GM23248 (cell line): ENCODE measurements at regions not wholly inside any gene's neighbourhood (a gene's known extent, or its start where the extent isn't known, plus 50 kb on each side); places are given as distances from the start of the nearest gene placed in this dataset.

Experiments
- DNase-seq: peaks from one replicate; pipeline ENCODE4 v3.0.0-alpha.2; 2015
- H2AFZ ChIP-seq: fragments of 200-600 bp; sonication (generic); 2 replicates; pipeline ENCODE4 v1.6.1; 2016; ENCODE audit warnings: antibody characterized with exemption
- H3F3A ChIP-seq: fragments of 200-600 bp; sonication (generic); 2 replicates; pipeline ENCODE4 v1.6.1; 2016; ENCODE audit warnings: mild to moderate bottlenecking, antibody characterized with exemption, mixed run types; ENCODE audit not compliant: insufficient read depth
- H3K27ac ChIP-seq: fragments of 200-600 bp; sonication (generic); 2 replicates; pipeline ENCODE4 v1.5.1; 2016; ENCODE audit warnings: mild to moderate bottlenecking
- H3K27me3 ChIP-seq: fragments of 200-600 bp; sonication (generic); replicated peaks from 2 replicates; pipeline ENCODE4 v1.6.1; 2016; ENCODE audit warnings: mild to moderate bottlenecking; ENCODE audit not compliant: insufficient read depth
- H3K36me3 ChIP-seq: fragments of 200-600 bp; sonication (generic); 2 replicates; pipeline ENCODE4 v1.6.1; 2016; ENCODE audit warnings: low read depth, mild to moderate bottlenecking
- H3K4me1 ChIP-seq: fragments of 200-600 bp; sonication (generic); 2 replicates; pipeline ENCODE4 v1.6.1; 2016; ENCODE audit warnings: mild to moderate bottlenecking; ENCODE audit not compliant: insufficient read depth
- H3K4me2 ChIP-seq: fragments of 200-600 bp; sonication (generic); one replicate; pipeline ENCODE4 v1.6.1; 2016; ENCODE audit warnings: mild to moderate bottlenecking; ENCODE audit not compliant: unreplicated experiment
- H3K4me3 ChIP-seq: fragments of 200-600 bp; sonication (generic); 2 replicates; pipeline ENCODE4 v1.5.1; 2016; ENCODE audit warnings: mild to moderate bottlenecking
- H3K79me2 ChIP-seq: fragments of 200-600 bp; sonication (generic); 2 replicates; pipeline ENCODE4 v1.6.1; 2016; ENCODE audit warnings: mild to moderate bottlenecking; ENCODE audit not compliant: insufficient read depth
- H3K9ac ChIP-seq: fragments of 200-600 bp; sonication (generic); 2 replicates; pipeline ENCODE4 v1.6.1; 2016; ENCODE audit warnings: mild to moderate bottlenecking
- H3K9me2 ChIP-seq: fragments of 200-600 bp; sonication (generic); 2 replicates; pipeline ENCODE4 v1.6.1; 2016; ENCODE audit warnings: mixed run types, mild to moderate bottlenecking, moderate library complexity; ENCODE audit not compliant: insufficient read depth
- H3K9me3 ChIP-seq: fragments of 200-600 bp; sonication (generic); one replicate; pipeline ENCODE4 v1.6.1; 2017; ENCODE audit warnings: low read depth
- H4K20me1 ChIP-seq: fragments of 200-600 bp; sonication (generic); 2 replicates; pipeline ENCODE4 v1.6.0; 2016; ENCODE audit not compliant: insufficient read depth
- EZH2 ChIP-seq: fragments of 200-600 bp; sonication (generic); IDR thresholded peaks from 2 replicates; pipeline ENCODE4 v1.6.1; 2018; ENCODE audit warnings: antibody characterized with exemption, mild to moderate bottlenecking; ENCODE audit not compliant: insufficient read depth, poor library complexity, severe bottlenecking
- EZH2phosphoT487 ChIP-seq: fragments of 200-600 bp; sonication (generic); IDR thresholded peaks from 2 replicates; pipeline ENCODE4 v1.6.1; 2018; ENCODE audit warnings: antibody characterized with exemption, moderate library complexity, mild to moderate bottlenecking, low read depth; ENCODE audit not compliant: insufficient read depth
- WGBS, 2 experiments: methylation state at CpG; one replicate each; pipeline ENCODE4 v1.1.6; 2015 to 2017; ENCODE audit warnings: low lambda C conversion rate in 2 of 2, low coverage in 1 of 2; ENCODE audit errors: missing lambda C conversion rate in 2 of 2; 5-methylcytosine and 5-hydroxymethylcytosine counted together
- in situ Hi-C: fragments of 300-500 bp; cut with MboI; formaldehyde crosslinking; loops from 2 replicates; pipeline ENCODE4 v1.15.0; 2020

DNA sequence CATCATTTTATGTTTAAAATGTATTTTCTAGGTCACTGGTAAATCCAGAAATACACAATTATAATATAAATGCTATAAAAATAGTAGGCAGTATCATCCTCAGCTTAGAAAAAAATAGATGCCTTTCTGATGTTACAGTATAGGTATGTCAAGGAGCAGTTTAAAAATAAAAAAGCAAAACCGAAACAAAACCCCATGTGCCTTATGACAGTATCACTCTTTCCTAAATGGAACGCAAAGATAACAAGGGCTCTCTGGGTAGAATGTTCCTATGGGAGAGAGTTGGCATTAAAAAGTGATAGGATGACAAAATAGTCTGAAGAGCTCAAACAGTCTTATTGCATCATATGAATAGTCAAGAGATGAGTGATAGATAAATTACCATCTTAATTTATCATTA is 172.1 kb downstream of the DSC3 start:
- H3K4me1 ChIP-seq: no peaks in the 10 kb centered on the region
- H3K9me3 ChIP-seq: peaks cover 3% of the 10 kb centered on the region
- no peak for DNase-seq
- 30 to 33% methylated on average over 2 of the region's 2 CpGs for WGBS, 2 experiments
- in situ Hi-C loops: no loop called here
- no peak overlapping the region for H3K4me2 ChIP-seq
- H3K36me3 ChIP-seq: no peaks in the 10 kb centered on the region
- no peak overlapping the region for H2AFZ ChIP-seq
- no peaks in the 10 kb centered on the region for H3K79me2 ChIP-seq
- H3F3A ChIP-seq: no peaks in the 10 kb centered on the region
- TF ChIP-seq EZH2phosphoT487: no peak
- no peak for TF ChIP-seq EZH2
- H3K4me3 ChIP-seq: no peak overlapping the region
- H3K9ac ChIP-seq: no peak overlapping the region
- no peak overlapping the region for H3K27ac ChIP-seq
- no peaks in the 10 kb centered on the region for H3K9me2 ChIP-seq
- no peaks in the 10 kb centered on the region for H4K20me1 ChIP-seq
- no peaks in the 10 kb centered on the region for H3K27me3 ChIP-seq

DNA sequence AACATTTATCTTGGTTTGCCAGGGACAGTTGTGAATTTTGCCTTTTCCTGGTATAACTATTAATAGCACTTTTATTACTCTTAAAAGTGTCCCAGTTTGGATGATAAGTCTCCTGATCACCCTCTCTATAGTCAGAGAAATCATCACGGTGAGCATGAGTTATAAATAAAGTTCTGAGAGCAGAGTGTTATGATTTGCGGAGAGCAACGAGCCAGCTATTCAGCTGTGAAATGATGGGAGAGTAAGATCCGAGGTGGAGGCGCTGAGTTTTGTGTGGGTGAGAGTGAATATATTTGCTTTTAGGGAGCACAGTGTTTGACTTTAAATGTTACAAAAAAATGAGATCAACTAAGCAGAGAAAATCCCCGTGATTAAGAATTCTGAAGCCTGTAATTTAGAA is 179.6 kb downstream of the DSC3 start:
- DNase-seq: no peak
- in situ Hi-C loops: no loop called here
- Histone ChIP-seq H3K9ac (no peak overlapping the region), H2AFZ (no peak overlapping the region), H3K9me2 (no peaks in the 10 kb centered on the region), H3K9me3 (no peaks in the 10 kb centered on the region), H3K36me3 (no peaks in the 10 kb centered on the region), H3K27me3 (no peaks in the 10 kb centered on the region), H3K4me3 (no peak overlapping the region), H3K4me2 (no peak overlapping the region), H3K79me2 (no peaks in the 10 kb centered on the region), H3K4me1 (no peaks in the 10 kb centered on the region), H4K20me1 (no peaks in the 10 kb centered on the region), H3K27ac (no peak overlapping the region), H3F3A (no peaks in the 10 kb centered on the region)
- TF ChIP-seq EZH2 (no peak), EZH2phosphoT487 (no peak)
- 18% methylated on average over 6 of the region's 6 CpGs for WGBS, 2 experiments

DNA sequence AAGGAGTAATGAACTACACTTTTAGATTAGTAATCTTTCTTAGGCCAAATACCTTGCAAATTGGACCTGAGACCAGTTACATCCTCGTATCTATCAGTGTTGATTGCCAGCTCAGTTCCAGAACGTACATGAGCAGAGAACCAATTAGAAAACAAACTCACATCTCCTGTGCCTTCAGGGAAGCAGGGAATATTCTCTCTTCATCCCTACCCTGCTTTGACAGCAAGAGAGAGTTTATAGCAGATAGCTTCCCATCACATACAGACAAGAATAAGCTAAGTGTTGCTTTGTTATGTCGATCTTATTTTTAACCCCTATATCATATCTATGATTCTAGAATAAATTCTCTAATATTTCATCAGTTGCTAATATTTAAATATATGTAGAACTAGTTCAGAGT is 181.8 kb downstream of the DSC3 start:
- H3K4me2 ChIP-seq: no peak overlapping the region
- no peak overlapping the region for H2AFZ ChIP-seq
- H3K4me3 ChIP-seq: no peak overlapping the region
- H3K9me2 ChIP-seq: no peaks in the 10 kb centered on the region
- H3K9me3 ChIP-seq: no peaks in the 10 kb centered on the region
- H4K20me1 ChIP-seq: no peaks in the 10 kb centered on the region
- H3K79me2 ChIP-seq: no peaks in the 10 kb centered on the region
- no peaks in the 10 kb centered on the region for H3K36me3 ChIP-seq
- no peak overlapping the region for H3K9ac ChIP-seq
- TF ChIP-seq EZH2 (no peak), EZH2phosphoT487 (no peak)
- 12 to 16% methylated on average over 3 of the region's 3 CpGs for WGBS, 2 experiments
- no peak for DNase-seq
- H3F3A ChIP-seq: no peaks in the 10 kb centered on the region
- no peaks in the 10 kb centered on the region for H3K4me1 ChIP-seq
- no peaks in the 10 kb centered on the region for H3K27me3 ChIP-seq
- no peak overlapping the region for H3K27ac ChIP-seq
- in situ Hi-C loops: no loop called here

DNA sequence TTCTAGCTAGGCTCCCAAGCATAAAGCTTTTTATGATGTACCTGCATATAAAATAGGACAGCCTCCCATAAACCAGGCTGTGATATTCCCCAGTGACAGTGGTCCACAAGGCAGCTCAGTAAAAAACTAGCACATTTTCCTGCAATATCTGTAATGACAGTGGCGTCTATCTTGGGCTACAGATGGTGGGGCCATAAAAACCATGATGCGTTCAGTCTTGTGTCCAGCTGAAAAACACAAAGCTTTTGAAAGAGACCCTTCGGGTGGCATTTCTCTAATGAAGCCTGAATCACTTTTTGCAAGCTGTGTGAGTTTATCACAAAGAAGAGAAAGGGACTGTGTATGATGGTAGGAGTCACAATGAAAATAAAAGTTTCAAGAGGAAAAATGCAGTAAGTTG is 183.5 kb downstream of the DSC3 start:
- TF ChIP-seq EZH2phosphoT487 (no peak), EZH2 (no peak)
- H3F3A ChIP-seq: no peaks in the 10 kb centered on the region
- H3K9me2 ChIP-seq: no peaks in the 10 kb centered on the region
- no peak overlapping the region for H2AFZ ChIP-seq
- H3K4me2 ChIP-seq: no peak overlapping the region
- H3K4me1 ChIP-seq: no peaks in the 10 kb centered on the region
- H3K9me3 ChIP-seq: no peaks in the 10 kb centered on the region
- H4K20me1 ChIP-seq: no peaks in the 10 kb centered on the region
- no peak overlapping the region for H3K27ac ChIP-seq
- 13 to 29% methylated on average over 3 of the region's 3 CpGs for WGBS, 2 experiments
- H3K4me3 ChIP-seq: no peak overlapping the region
- in situ Hi-C loops: no loop called here
- H3K9ac ChIP-seq: no peak overlapping the region
- no peaks in the 10 kb centered on the region for H3K79me2 ChIP-seq
- H3K36me3 ChIP-seq: no peaks in the 10 kb centered on the region
- no peaks in the 10 kb centered on the region for H3K27me3 ChIP-seq
- DNase-seq: no peak

DNA sequence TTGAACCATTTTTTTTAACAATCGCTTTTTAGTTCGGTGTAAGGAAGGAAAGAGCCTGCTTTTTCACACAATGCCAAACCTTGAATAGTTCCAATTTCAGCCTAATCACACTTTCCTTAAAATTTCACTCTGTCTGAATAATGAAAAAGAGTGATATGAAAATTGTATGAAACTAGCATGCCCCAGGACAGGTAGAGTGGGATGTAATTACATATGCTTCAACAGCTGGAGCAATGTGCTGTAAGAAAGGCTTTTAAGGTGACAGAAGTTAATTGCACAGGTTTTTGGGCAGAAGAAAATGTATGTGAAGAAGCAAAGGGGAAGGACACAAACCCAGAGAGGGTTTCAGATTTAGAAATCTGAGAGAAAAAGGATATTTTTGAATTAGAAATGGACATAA is 184.0 kb downstream of the DSC3 start:
- H3K4me2 ChIP-seq: no peak overlapping the region
- H3K79me2 ChIP-seq: no peaks in the 10 kb centered on the region
- 35 to 43% methylated on average over 2 of the region's 2 CpGs for WGBS, 2 experiments
- H3K27ac ChIP-seq: no peak overlapping the region
- H3K36me3 ChIP-seq: no peaks in the 10 kb centered on the region
- no peaks in the 10 kb centered on the region for H4K20me1 ChIP-seq
- no peaks in the 10 kb centered on the region for H3K9me3 ChIP-seq
- no peak overlapping the region for H3K4me3 ChIP-seq
- no peak overlapping the region for H3K9ac ChIP-seq
- H3K27me3 ChIP-seq: no peaks in the 10 kb centered on the region
- H3K4me1 ChIP-seq: no peaks in the 10 kb centered on the region
- H2AFZ ChIP-seq: no peak overlapping the region
- no peak for DNase-seq
- TF ChIP-seq EZH2phosphoT487: no peak
- TF ChIP-seq EZH2: no peak
- H3F3A ChIP-seq: no peaks in the 10 kb centered on the region
- in situ Hi-C loops: no loop called here
- no peaks in the 10 kb centered on the region for H3K9me2 ChIP-seq
